K562 (cell line): ENCODE measurements at regions not wholly inside any gene's neighbourhood (a gene's known extent, or its start where the extent isn't known, plus 50 kb on each side); places are given as distances from the start of the nearest gene placed in this dataset. TPM values are rescaled to one million over a fixed set of nuclear protein-coding genes. Genes with fewer than 3 reads are reported as not detected.

Source experiments
- ATAC-seq: fragments of 200-7000 bp; cut with Tn5 transposase; 3 replicates; pipeline ENCODE4 v1.9.1; 2020; ENCODE audit warnings: moderate library complexity
- BruUV-seq: library from RNA; stranded (reverse); fragments of 400-500 nt; replicated peaks from 2 replicates; lab custom pipeline; 2021; lab: Mats Ljungman, UMichigan
- CTCF ChIA-PET: fragments of 300-600 bp; formaldehyde crosslinking; extraction: SDS; loops from one replicate; lab custom pipeline; 2021; ENCODE audit warnings: low intra/inter-chr PET ratio; lab: Yijun Ruan, JAX
- POLR2A ChIA-PET: fragments of 300-600, 350-650 bp; sonication (Branson Sonifier 250); formaldehyde crosslinking; extraction: SDS; loops from one replicate; lab custom pipeline; 2021; ENCODE audit warnings: antibody characterized with exemption, inconsistent platforms; lab: Yijun Ruan, JAX
- DNase-seq, 4 experiments: peaks; one replicate each; pipeline versions ENCODE4 v3.0.0 to v3.0.0-alpha.2; 2011 to 2018; ENCODE audit warnings: low spot score in 3 of 4, mixed read lengths in 3 of 4; ENCODE audit errors: extremely low read depth in 1 of 4
- FAIRE-seq: peaks from 2 replicates; lab custom pipeline; 2011; peaks lifted over from hg19 to GRCh38; lab: Jason Lieb, UNC
- H2AFZ ChIP-seq: 2 replicates; pipeline ENCODE4 v1.6.0; 2011; ENCODE audit warnings: low read depth, low read length, control low read depth, inconsistent platforms
- H3K27ac ChIP-seq: fragments of 200-600 bp; 3 replicates; pipeline ENCODE4 v1.8.0; 2011; ENCODE audit warnings: low read depth, mild to moderate bottlenecking, control low read depth, inconsistent platforms, low read length, moderate library complexity, mixed read lengths; ENCODE audit errors: extremely low read depth
- H3K27me3 ChIP-seq, 2 experiments: fragments of 300-600 bp in 1 of 2; 2 replicates in 1 of 2; 3 replicates in 1 of 2; pipeline versions ENCODE4 v1.6.0 to v1.8.0; 2011; ENCODE audit warnings: inconsistent platforms in 2 of 2, low read length in 2 of 2, mild to moderate bottlenecking in 1 of 2, mixed read lengths in 1 of 2, moderate library complexity in 1 of 2; ENCODE audit not compliant: control insufficient read depth in 2 of 2, insufficient read depth in 2 of 2
- H3K36me3 ChIP-seq: fragments of 300-600 bp; 3 replicates; pipeline ENCODE4 v1.8.0; 2011; ENCODE audit warnings: mild to moderate bottlenecking, low read length, inconsistent platforms; ENCODE audit not compliant: control insufficient read depth, insufficient read depth
- H3K4me1 ChIP-seq, 2 experiments: fragments of 200-600 bp in 1 of 2; replicated peaks in 1 of 2; 2 replicates in 1 of 2; 3 replicates in 1 of 2; pipeline versions ENCODE4 v1.5.1 to v1.8.0; 2011; ENCODE audit warnings: inconsistent platforms in 2 of 2, low read length in 2 of 2, mild to moderate bottlenecking in 1 of 2, mixed read lengths in 1 of 2, moderate library complexity in 1 of 2; ENCODE audit not compliant: control insufficient read depth in 2 of 2, insufficient read depth in 2 of 2
- H3K4me2 ChIP-seq: 2 replicates; pipeline ENCODE4 v1.6.1; 2011; ENCODE audit warnings: low read length, control low read depth, inconsistent platforms, mixed read lengths; ENCODE audit not compliant: insufficient read depth
- H3K4me3 ChIP-seq: fragments of 200-600 bp; sonication (generic), shearing (Covaris generic); 2 replicates; pipeline ENCODE4 v1.5.1; 2016; ENCODE audit warnings: control low read depth, inconsistent platforms
- H3K79me2 ChIP-seq: fragments of 200-600 bp; 3 replicates; pipeline ENCODE4 v1.8.0; 2011; ENCODE audit warnings: low read length, inconsistent platforms; ENCODE audit not compliant: control insufficient read depth, insufficient read depth
- H3K9ac ChIP-seq, 2 experiments: 2 replicates each; pipeline versions ENCODE4 v1.6.0 to v1.6.1; 2011; ENCODE audit warnings: low read depth in 2 of 2, low read length in 2 of 2, control low read depth in 1 of 2, inconsistent platforms in 1 of 2, mild to moderate bottlenecking in 1 of 2, mixed read lengths in 1 of 2; ENCODE audit not compliant: insufficient read depth in 1 of 2
- H3K9me1 ChIP-seq: one replicate; pipeline ENCODE4 v1.6.0; 2011; ENCODE audit warnings: inconsistent platforms, mild to moderate bottlenecking, low read length, moderate library complexity; ENCODE audit not compliant: control insufficient read depth, insufficient read depth
- H3K9me3 ChIP-seq: replicated peaks from 2 replicates; pipeline ENCODE4 v1.5.1; 2011; ENCODE audit warnings: low read depth, low read length, inconsistent platforms; ENCODE audit not compliant: control insufficient read depth, insufficient read depth
- H4K20me1 ChIP-seq: replicated peaks from 2 replicates; pipeline ENCODE4 v1.6.1; 2011; ENCODE audit warnings: low read length, inconsistent platforms, mixed read lengths; ENCODE audit not compliant: control insufficient read depth, insufficient read depth
- BHLHE40 ChIP-seq: IDR thresholded peaks from 2 replicates; pipeline ENCODE4 v1.6.1; 2011; ENCODE audit warnings: low read length, improper control_type of control experiment
- BRCA1 ChIP-seq, 2 experiments: fragments of 450-650 bp in 1 of 2; sonication (generic) in 1 of 2; formaldehyde crosslinking in 1 of 2; IDR thresholded peaks; 2 replicates each; pipeline versions ENCODE4 v1.5.0 to v1.6.1; 2017 to 2020; ENCODE audit warnings: mild to moderate bottlenecking in 1 of 2, missing genetic modification reagents in 1 of 2
- CBX3 ChIP-seq, 2 experiments: IDR thresholded peaks; 1 replicate in 1 of 2; 2 replicates in 1 of 2; pipeline ENCODE4 v1.6.1; 2012; ENCODE audit warnings: inconsistent platforms in 2 of 2, low read length in 2 of 2, borderline replicate concordance in 1 of 2, control low read depth in 1 of 2
- FOXP1 ChIP-seq: sonication (generic); formaldehyde crosslinking; IDR thresholded peaks from 2 replicates; pipeline ENCODE4 v1.8.0; 2022; ENCODE audit warnings: mild to moderate bottlenecking, missing genetic modification reagents
- PHTF2 ChIP-seq: fragments of 250-450 bp; sonication (Bioruptor Pico); IDR thresholded peaks from 2 replicates; pipeline ENCODE4 v1.5.0; 2021; ENCODE audit warnings: mild to moderate bottlenecking
- RFX7 ChIP-seq: fragments of 250-450 bp; sonication (Bioruptor Pico); IDR thresholded peaks from 2 replicates; pipeline ENCODE4 v1.5.1; 2021; ENCODE audit warnings: mild to moderate bottlenecking
- WGBS: fragments of 100-300 bp; shearing (Covaris generic); methylation state at CpG from one replicate; pipeline ENCODE4 v1.1.6; 2016; ENCODE audit warnings: low coverage, mixed read lengths; ENCODE audit not compliant: insufficient coverage; ENCODE audit errors: missing lambda C conversion rate; 5-methylcytosine and 5-hydroxymethylcytosine counted together
- in situ Hi-C: fragments of 300-500 bp; cut with MboI; formaldehyde crosslinking; loops from 4 replicates; pipeline ENCODE4 v1.15.0; 2018; ENCODE audit warnings: inconsistent platforms, mixed read lengths
- intact Hi-C: fragments of 100-400 bp; cut with micrococcal nuclease; formaldehyde crosslinking; loops from 2 replicates; pipeline ENCODE4 v1.14.2; 2022
- microRNA counts: library from miRNA; unstranded; fragments of <30 nt; microRNA quantifications from one replicate; lab custom pipeline; 2016
- microRNA-seq: library from miRNA; unstranded; fragments of <30 nt; microRNA quantifications from one replicate; pipeline ENCODE4, GENCODE V29; 2018; ENCODE audit warnings: borderline microRNAs expressed
- small RNA-seq: library from RNA; depleted of rRNA; stranded (forward); fragments of <200 nt; gene quantifications from one replicate; pipeline ENCODE3, GENCODE V24; 2014
- TF ChIP-seq, protein P1 (sequence below): fragments of 450-650 bp; IDR thresholded peaks from 2 replicates; pipeline ENCODE4 v1.6.1; 2016
- TF ChIP-seq, protein P2 (sequence below): sonication (generic); formaldehyde crosslinking; IDR thresholded peaks from 2 replicates; pipeline ENCODE4 v1.9.0; 2022; ENCODE audit warnings: mild to moderate bottlenecking, missing genetic modification reagents

DNA sequence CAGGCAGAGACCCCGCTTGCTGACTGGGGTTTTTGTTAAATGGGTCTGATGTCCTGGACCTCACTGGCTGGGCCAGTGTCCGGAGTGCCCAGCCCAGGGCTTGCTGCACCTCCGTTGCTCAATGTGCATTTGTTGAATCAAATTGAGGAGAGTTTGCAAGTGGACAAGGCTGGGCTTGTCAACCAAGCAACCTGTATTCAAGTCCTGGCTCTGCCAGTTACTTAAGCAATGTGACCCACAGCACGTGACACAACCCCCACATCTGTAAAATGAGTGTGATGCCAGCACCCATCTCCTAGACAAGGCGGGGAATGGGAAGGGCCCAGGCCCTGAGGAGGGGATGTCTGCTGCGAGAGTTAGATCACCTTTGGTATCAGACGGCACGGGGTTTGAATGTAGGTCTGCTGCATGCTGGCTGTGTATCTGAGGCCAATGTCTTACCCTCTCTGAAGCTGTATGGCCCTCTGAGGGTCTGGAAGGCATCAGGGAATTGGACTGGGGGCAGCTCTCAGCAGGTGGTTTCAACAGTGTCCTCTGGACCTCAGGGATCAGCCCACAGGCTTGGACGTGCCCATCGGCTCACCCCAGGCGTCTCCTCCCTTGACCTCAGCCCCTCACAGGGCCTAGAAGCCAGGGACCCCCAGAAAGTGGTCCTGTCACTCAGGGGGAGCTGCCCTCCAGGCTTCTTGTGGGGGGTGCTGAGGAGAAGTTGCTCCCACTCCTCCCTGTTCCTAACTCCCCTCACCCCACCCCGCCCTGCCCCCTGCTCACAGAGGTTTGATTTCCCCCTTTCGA is 51.0 kb upstream of the RUNX3 start:
- no peak overlapping the region for H3K9ac ChIP-seq
- no peaks in the 10 kb centered on the region for H4K20me1 ChIP-seq
- no peaks in the 10 kb centered on the region for H3K79me2 ChIP-seq
- no TSS peak for BruUV-seq
- ATAC-seq (no peak), FAIRE-seq (no peak), DNase-seq (no peak)
- 4% methylated on average over 12 of the region's 13 CpGs for WGBS
- ChIA-PET CTCF (no interaction called here), POLR2A (interaction anchor here (1.2 kb wide), 1 partner anchor 9 kb away, joined by 3 read pairs; no protein-coding TSS in a partner anchor)
- in situ Hi-C loops (no loop called here), intact Hi-C loops (no loop called here)
- H3K9me1 ChIP-seq = no peaks in the 10 kb centered on the region
- peaks cover 2 to 52% of the 10 kb centered on the region in 2 experiments; a peak in 3 of 5 replicates for H3K27me3 ChIP-seq
- H3K27ac ChIP-seq = no peak overlapping the region
- TF ChIP-seq, protein P1, sequence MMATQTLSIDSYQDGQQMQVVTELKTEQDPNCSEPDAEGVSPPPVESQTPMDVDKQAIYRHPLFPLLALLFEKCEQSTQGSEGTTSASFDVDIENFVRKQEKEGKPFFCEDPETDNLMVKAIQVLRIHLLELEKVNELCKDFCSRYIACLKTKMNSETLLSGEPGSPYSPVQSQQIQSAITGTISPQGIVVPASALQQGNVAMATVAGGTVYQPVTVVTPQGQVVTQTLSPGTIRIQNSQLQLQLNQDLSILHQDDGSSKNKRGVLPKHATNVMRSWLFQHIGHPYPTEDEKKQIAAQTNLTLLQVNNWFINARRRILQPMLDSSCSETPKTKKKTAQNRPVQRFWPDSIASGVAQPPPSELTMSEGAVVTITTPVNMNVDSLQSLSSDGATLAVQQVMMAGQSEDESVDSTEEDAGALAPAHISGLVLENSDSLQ = no peak
- TF ChIP-seq FOXP1 (CRISPR knock-in tag) = no peak
- no peak for TF ChIP-seq CBX3 (IDR thresholded peaks at IDR 0.05; ENCODE audit: borderline replicate concordance in 1 of 2, low read length in 2 of 2)
- TF ChIP-seq, protein P2, sequence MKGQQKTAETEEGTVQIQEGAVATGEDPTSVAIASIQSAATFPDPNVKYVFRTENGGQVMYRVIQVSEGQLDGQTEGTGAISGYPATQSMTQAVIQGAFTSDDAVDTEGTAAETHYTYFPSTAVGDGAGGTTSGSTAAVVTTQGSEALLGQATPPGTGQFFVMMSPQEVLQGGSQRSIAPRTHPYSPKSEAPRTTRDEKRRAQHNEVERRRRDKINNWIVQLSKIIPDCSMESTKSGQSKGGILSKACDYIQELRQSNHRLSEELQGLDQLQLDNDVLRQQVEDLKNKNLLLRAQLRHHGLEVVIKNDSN (CRISPR knock-in tag) = peak; percentile 57; the same call in 1 of the 2 replicates
- no peak for TF ChIP-seq BRCA1 (IDR thresholded peaks at IDR 0.05)
- no peak for TF ChIP-seq BRCA1 (CRISPR knock-in tag; IDR thresholded peaks at IDR 0.05)
- peak; percentile 36; the same call in 1 of the 2 replicates for TF ChIP-seq BHLHE40
- no peak for TF ChIP-seq RFX7 (CRISPR knock-in tag)
- no peak for TF ChIP-seq PHTF2
- peaks cover 3% of the 10 kb centered on the region for H3K9me3 ChIP-seq
- no peaks in the 10 kb centered on the region for H3K36me3 ChIP-seq
- H3K4me1 ChIP-seq = peaks cover 0 to 4% of the 10 kb centered on the region in 2 experiments; a peak in 1 of 5 replicates
- no peak overlapping the region for H3K4me3 ChIP-seq
- H2AFZ ChIP-seq = no peak overlapping the region
- no peak overlapping the region for H3K4me2 ChIP-seq

MicroRNAs in the stretch of these regions (microRNA counts, 767-probe panel; counts per million panel counts)
- not detected for microRNA hsa-miR-4425 (lab: Ali Mortazavi, UCI)

Small RNA genes lying in the stretch of these regions (microRNA-seq; reads per million reads assigned to microRNA genes)
- gene MIR4425 = not detected

Small RNA genes lying in the stretch of these regions (small RNA-seq; reads per million reads assigned to genes)
- not detected for gene MIR4425
